ENCODE measurements at regions not wholly inside any gene's neighbourhood (a gene's known extent, or its start where the extent isn't known, plus 50 kb on each side); places are given as distances from the start of the nearest gene placed in this dataset.

- TF ChIP-seq CTCF (IDR thresholded peaks at IDR 0.05 in 8 of 11, conservative IDR thresholded peaks at IDR 0.05 in 3 of 11): no peak
- TF ChIP-seq POLR2AphosphoS5 (IDR thresholded peaks at IDR 0.05): no peak
These were observed 146.3 kb upstream of the ETV3 start for GRCh38 chr1:157284451-157284850.

All from spleen (tissue), 7 donors.